ENCODE measurements at regions not wholly inside any gene's neighbourhood (a gene's known extent, or its start where the extent isn't known, plus 50 kb on each side); places are given as distances from the start of the nearest gene placed in this dataset.

- TF ChIP-seq MYBL2 (IDR thresholded peaks at IDR 0.05; ENCODE audit: low read depth) (no peak), MYBL2 (CRISPR knock-in tag; IDR thresholded peaks at IDR 0.05; ENCODE audit: borderline replicate concordance) (no peak), MCM5 (IDR thresholded peaks at IDR 0.05; ENCODE audit: low read depth) (no peak), ZNF253 (CRISPR knock-in tag; conservative IDR thresholded peaks at IDR 0.05) (no peak), ZNF707 (CRISPR knock-in tag; conservative IDR thresholded peaks at IDR 0.05) (no peak), ZBTB12 (CRISPR knock-in tag; IDR thresholded peaks at IDR 0.05) (0 out of 2 replicates have a peak, but pooled peaks have one; percentile 18), DPF2 (IDR thresholded peaks at IDR 0.05) (peak; percentile 64; the same call in 1 of the 2 replicates), POLR2B (IDR thresholded peaks at IDR 0.05; ENCODE audit: low read depth, partially characterized antibody) (no peak), SRF (CRISPR knock-in tag; IDR thresholded peaks at IDR 0.05) (no peak), CBFA2T2 (conservative IDR thresholded peaks at IDR 0.05) (peak; percentile 41), ZNF146 (CRISPR knock-in tag; IDR thresholded peaks at IDR 0.05; ENCODE audit: unreplicated experiment) (no peak), FOXO4 (CRISPR knock-in tag; IDR thresholded peaks at IDR 0.05) (no peak), ZNF583 (CRISPR knock-in tag; IDR thresholded peaks at IDR 0.05) (no peak), PRMT5 (CRISPR knock-in tag; IDR thresholded peaks at IDR 0.05) (no peak), ZNF280A (IDR thresholded peaks at IDR 0.05; ENCODE audit: low read depth, partially characterized antibody) (no peak), ZNF586 (CRISPR knock-in tag; conservative IDR thresholded peaks at IDR 0.05) (no peak), ZNF143 (CRISPR knock-in tag; IDR thresholded peaks at IDR 0.05) (no peak), NRF1 (conservative IDR thresholded peaks at IDR 0.05 in 1 of 2, IDR thresholded peaks at IDR 0.05 in 1 of 2) (no peak), ATF4 (CRISPR knock-in tag; IDR thresholded peaks at IDR 0.05) (no peak), LCOR (CRISPR knock-in tag; IDR thresholded peaks at IDR 0.05) (no peak), DLX4 (CRISPR knock-in tag; IDR thresholded peaks at IDR 0.05) (no peak), MAFK (IDR thresholded peaks at IDR 0.05; ENCODE audit: low read length) (no peak), CBX8 (IDR thresholded peaks at IDR 0.05; ENCODE audit: borderline replicate concordance, extremely low read depth, low read depth, low read length, poor library complexity, severe bottlenecking) (no peak), MTA1 (IDR thresholded peaks at IDR 0.05; ENCODE audit: borderline replicate concordance) (no peak), ZNF75A (CRISPR knock-in tag; IDR thresholded peaks at IDR 0.05) (no peak), KAT7 (CRISPR knock-in tag; IDR thresholded peaks at IDR 0.05; ENCODE audit: borderline replicate concordance) (no peak)
Observed at GRCh38 chr18:8893221-8893620, 187.9 kb downstream of the MTCL1 start (continued).

Data from K562 (cell line).